ENCODE measurements at regions not wholly inside any gene's neighbourhood (a gene's known extent, or its start where the extent isn't known, plus 50 kb on each side); places are given as distances from the start of the nearest gene placed in this dataset.

- in situ Hi-C loops (cut with HindIII; ENCODE audit: low sequenced_read_pairs): no loop called here
Observed at GRCh38 chr2:9156483-9156882, 50.1 kb upstream of the ASAP2 start.

DNA sequence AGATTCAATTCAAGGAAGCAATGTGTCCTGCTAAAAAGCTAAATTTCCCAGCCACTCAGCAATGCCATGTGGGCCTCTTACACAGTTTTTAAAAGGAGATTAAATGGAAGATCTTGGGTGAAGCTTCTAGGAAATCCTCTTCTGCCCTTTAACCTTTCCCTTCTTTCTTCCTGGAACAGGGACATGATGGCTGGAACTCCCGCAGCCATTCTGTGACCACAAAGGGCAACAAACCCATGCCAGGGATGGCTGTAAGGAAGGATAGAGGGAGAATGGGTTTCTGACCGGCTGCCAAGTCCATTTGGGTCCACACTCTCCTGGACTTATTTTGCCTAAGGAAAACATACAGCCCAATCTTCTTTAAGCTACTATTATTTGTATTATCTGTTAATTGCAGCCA lies 52.6 kb upstream of the ASAP2 start:
- in situ Hi-C loops (cut with HindIII; ENCODE audit: low sequenced_read_pairs): no loop called here

GRCh38 chr2:9153643-9153980 lies 53.0 kb upstream of the ASAP2 start:
- in situ Hi-C loops (cut with HindIII; ENCODE audit: low sequenced_read_pairs): no loop called here

DNA sequence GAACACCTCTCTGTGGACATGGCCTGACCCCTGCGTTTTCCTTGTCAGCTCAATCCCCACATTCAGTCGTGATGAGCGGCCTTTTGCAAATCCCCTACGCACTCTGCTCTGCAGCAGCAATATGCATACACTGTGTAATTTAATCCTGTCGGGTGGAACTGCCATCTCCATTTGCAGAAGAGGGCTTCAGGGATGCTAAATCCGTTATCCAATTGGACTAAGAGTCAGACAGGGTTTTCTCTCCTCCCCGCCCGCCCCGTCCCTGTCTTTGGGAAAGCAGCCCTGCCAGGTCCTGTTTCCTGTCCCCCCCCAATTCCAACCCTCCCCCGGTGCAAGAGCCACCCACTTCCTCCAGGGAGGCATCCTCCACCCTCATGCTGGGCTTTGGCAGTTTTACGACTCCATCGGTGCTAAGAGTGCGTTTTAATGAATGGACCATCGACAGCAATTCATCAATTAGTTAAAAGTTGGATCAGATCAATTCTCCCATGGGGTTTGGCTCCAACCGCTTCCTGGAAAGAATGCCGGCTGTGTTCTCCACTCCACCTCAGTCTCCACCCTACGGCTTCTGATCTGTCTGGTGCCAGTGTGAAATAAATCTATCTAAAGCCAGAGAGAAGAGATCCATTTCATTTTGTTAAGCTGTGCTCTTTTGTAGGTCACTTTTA lies 53.5 kb upstream of the ASAP2 start:
- in situ Hi-C loops (cut with HindIII; ENCODE audit: low sequenced_read_pairs): no loop called here

- in situ Hi-C loops (cut with HindIII; ENCODE audit: low sequenced_read_pairs): no loop called here
Observed at GRCh38 chr2:9150906-9151305, 55.7 kb upstream of the ASAP2 start.

- in situ Hi-C loops (cut with HindIII; ENCODE audit: low sequenced_read_pairs): no loop called here
Observed at GRCh38 chr2:9150568-9150900, 56.1 kb upstream of the ASAP2 start.

DNA sequence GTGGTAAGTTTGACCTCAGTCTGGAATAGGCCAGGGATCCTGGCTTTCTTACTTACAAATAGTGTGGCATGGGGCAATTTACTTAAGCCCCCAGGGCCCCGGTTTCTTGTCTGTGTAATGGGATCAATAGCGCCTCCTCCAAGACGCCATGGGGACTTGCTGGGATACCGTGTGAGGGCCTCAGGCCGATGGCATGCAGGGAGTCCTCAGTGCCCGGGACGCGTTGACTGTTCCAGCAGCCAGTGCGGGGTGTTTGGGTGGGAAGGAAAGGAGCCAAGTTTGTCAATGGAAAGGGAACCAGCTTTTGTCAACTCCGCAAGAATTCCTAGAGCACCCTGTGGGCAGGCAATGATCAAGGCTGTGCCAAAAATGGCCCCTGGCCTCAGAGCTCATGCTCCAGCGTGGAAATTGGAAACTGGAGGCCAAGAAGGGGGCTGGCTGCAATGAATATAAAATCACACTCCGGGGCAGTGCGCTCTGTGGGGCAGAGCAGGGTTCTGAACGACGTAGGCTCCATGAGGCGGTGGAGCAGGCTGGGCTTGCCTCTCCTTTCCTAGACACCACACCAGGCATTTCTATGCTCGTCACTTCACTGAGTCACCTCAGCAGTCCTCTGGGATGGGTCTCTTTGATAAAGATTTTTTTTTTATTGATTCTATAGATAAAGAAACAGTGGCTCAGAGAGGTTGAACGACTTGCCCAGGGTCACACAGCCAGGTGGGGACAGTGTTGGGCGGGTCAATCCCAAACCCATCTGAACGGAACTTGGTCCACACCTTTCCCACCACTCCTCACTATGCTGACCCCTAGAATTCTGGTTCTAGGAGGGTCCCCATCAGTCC lies 56.7 kb upstream of the ASAP2 start:
- in situ Hi-C loops (cut with HindIII; ENCODE audit: low sequenced_read_pairs): no loop called here

- in situ Hi-C loops (cut with HindIII; ENCODE audit: low sequenced_read_pairs): no loop called here
Observed at GRCh38 chr2:9149388-9149660, 57.3 kb upstream of the ASAP2 start.

GRCh38 chr2:9146646-9147045 lies 60.0 kb upstream of the ASAP2 start:
- in situ Hi-C loops (cut with HindIII; ENCODE audit: low sequenced_read_pairs): no loop called here

- in situ Hi-C loops (cut with HindIII; ENCODE audit: low sequenced_read_pairs): no loop called here
Observed at GRCh38 chr2:9145752-9146430, 60.7 kb upstream of the ASAP2 start.

DNA sequence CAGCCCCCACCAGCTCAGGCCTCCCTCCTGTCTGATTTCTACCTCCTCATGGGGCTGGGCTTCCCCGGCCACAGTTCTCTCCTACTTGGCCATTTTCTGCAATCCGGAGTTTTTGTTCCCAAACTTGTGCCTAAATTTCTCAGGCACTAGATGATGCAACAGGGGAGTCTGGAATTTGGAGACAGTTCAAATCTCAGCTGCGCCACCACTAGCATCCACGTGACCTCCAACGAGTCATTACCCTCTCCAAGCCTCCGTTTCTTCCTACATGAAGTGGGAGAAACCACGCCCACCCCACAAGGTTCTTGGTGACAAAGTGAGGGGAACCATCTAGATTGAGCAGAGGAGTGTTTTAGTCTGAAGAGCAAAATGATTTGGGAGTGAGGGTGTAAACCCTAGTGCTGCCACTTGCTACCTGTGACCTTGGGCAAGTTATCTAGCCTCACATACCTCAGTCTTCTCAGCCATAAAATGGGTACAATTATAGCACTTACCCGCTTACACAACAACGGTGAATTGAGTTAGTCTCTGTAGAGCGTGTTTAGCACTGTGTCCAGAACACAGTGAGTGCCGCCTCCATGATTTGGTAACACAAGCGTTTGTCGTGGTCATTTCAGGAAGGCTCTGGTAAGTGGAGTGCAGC lies 61.4 kb upstream of the ASAP2 start:
- in situ Hi-C loops (cut with HindIII; ENCODE audit: low sequenced_read_pairs): no loop called here

DNA sequence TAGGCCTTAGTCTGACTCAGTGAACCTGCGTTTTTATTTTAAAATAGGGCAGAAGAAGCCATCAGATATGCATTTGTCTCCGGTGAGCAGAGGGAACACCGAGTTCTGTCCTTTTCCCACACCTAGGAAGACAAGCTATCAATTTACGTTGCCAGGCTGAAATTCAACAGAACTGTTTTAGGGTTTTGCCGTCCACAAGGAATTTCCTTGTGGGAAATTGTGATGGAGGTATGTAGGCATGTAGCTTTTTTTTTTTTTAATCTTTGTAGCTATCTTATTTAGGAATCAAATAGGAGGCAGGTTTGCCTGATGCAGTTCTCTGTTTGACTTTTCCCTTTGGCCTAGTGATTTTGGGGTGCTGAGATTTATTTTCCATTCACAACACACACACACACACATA lies 62.0 kb upstream of the ASAP2 start:
- in situ Hi-C loops (cut with HindIII; ENCODE audit: low sequenced_read_pairs): loop anchor here (5.0 kb wide), 2 partner anchors 63 to 88 kb away; partner anchors contain the start of gene ASAP2

- in situ Hi-C loops (cut with HindIII; ENCODE audit: low sequenced_read_pairs): loop anchor here (5.0 kb wide), 2 partner anchors 63 to 88 kb away; partner anchors contain the start of gene ASAP2
Observed at GRCh38 chr2:9144046-9144445, 62.6 kb upstream of the ASAP2 start.

DNA sequence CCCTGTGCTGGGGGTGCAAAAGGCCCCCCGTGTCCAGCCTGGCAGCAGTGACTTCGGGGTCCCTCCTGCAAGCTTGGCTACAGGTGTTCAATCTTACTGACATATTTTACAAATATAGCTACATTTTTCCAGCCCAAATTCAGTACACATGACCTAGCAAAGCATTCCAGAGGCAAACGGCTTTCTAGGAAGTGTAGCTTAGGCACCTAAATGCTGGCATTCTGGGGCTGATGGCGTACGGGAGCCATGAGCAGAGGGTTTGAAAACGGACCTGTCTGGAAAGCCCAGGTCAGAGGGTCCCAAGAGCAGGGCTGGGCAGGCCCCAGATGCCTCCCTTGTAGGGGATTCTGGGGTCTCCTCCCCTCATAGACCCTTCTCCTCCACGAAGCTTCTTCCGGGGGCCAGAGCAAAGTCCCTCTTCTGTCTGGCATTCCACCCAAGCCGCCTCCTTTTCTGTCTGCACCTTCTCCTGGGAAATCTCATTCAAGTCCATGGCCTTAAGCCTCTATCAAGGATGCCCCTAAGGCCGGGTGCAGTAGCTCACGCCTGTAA lies 63.3 kb upstream of the ASAP2 start:
- in situ Hi-C loops (cut with HindIII; ENCODE audit: low sequenced_read_pairs): loop anchor here (5.0 kb wide), 2 partner anchors 64 to 89 kb away; partner anchors contain the start of gene ASAP2

- in situ Hi-C loops (cut with HindIII; ENCODE audit: low sequenced_read_pairs): loop anchor here (5.0 kb wide), 2 partner anchors 65 to 90 kb away; partner anchors contain the start of gene ASAP2
Observed at GRCh38 chr2:9142551-9143263, 63.9 kb upstream of the ASAP2 start.

GRCh38 chr2:9141706-9142460 lies 64.7 kb upstream of the ASAP2 start:
- in situ Hi-C loops (cut with HindIII; ENCODE audit: low sequenced_read_pairs): loop anchor here (5.0 kb wide), 2 partner anchors 65 to 90 kb away; partner anchors contain the start of gene ASAP2

DNA sequence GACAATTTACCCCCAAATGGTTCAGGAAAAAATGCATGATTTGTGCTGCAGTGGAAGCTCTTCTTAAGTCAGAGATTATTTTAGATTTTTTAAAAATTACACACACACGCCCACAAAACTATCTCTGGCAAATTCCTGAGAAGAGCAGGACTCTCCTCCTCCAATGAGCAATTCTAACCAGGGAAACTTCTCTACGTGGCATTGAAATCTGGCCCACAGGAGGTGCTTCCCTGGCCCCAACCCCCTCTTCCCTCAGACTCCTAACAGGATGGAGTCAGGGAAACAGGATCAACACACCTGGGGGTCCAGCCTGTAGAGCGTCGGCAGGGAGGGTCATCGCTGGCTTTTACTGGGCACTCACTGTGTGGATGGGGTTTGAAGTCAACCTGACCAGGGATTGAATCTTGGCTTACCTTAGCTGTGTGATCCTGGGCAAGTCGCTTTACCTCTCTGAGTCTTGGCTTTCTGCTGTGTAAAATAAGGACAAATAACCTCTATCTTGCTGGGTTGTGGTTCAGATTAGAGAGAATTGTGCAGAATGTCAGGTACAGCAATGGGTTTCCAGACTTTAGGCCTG lies 65.4 kb upstream of the ASAP2 start:
- in situ Hi-C loops (cut with HindIII; ENCODE audit: low sequenced_read_pairs): loop anchor here (5.0 kb wide), 2 partner anchors 66 to 91 kb away; partner anchors contain the start of gene ASAP2

DNA sequence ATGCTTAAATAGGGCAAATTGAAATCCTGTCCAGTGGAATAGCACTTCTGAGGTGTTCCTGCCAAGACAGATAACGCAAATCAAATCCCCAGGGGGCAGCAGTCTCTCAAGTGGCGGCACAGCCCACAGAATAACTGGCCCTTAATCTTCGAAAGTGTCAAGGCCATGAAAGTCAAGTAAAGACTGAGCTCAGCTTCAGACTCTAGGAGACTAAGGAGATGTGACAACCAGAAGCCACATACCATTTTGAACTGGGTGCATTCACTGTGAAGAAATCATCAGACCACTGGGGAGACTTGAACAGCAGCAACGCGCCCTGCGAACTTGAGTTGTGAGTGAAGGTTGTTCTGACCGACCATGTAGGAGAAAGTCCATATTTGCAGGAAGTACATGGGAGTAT lies 66.0 kb upstream of the ASAP2 start:
- in situ Hi-C loops (cut with HindIII; ENCODE audit: low sequenced_read_pairs): loop anchor here (5.0 kb wide), 2 partner anchors 67 to 92 kb away; partner anchors contain the start of gene ASAP2
